ENCODE measurements at regions not wholly inside any gene's neighbourhood (a gene's known extent, or its start where the extent isn't known, plus 50 kb on each side); places are given as distances from the start of the nearest gene placed in this dataset.

- TF ChIP-seq CTCF (IDR thresholded peaks at IDR 0.05) (no peak), POLR2A (IDR thresholded peaks at IDR 0.05) (no peak), POLR2AphosphoS5 (IDR thresholded peaks at IDR 0.05) (no peak)
These were observed 336.1 kb upstream of the POU3F2 start for GRCh38 chr6:98498144-98498775.

Data from sigmoid colon (tissue), 4 donors.